ENCODE measurements at regions not wholly inside any gene's neighbourhood (a gene's known extent, or its start where the extent isn't known, plus 50 kb on each side); places are given as distances from the start of the nearest gene placed in this dataset.

- TF ChIP-seq POLR2A (IDR thresholded peaks at IDR 0.05; ENCODE audit: low read depth, low read length) (no peak), POLR2AphosphoS5 (IDR thresholded peaks at IDR 0.05; ENCODE audit: low read depth, low read length) (no peak), PAX5 (IDR thresholded peaks at IDR 0.05; ENCODE audit: insufficient read depth, low read length, severe bottlenecking) (no peak), SPI1 (IDR thresholded peaks at IDR 0.05; ENCODE audit: low read depth, low read length) (no peak)
Observed at GRCh38 chr2:51705417-51705816, 673.5 kb upstream of the NRXN1 start.

Data from GM12891 (cell line).